ENCODE measurements at regions not wholly inside any gene's neighbourhood (a gene's known extent, or its start where the extent isn't known, plus 50 kb on each side); places are given as distances from the start of the nearest gene placed in this dataset.

- Histone ChIP-seq H3K27me3 (ENCODE audit: low read depth, low read length) (no peaks in the 10 kb centered on the region), H3K36me3 (ENCODE audit: control insufficient read depth in 1 of 2, insufficient read depth in 2 of 2, low read length in 2 of 2) (no peaks in the 10 kb centered on the region), H3K27ac (ENCODE audit: low read length) (no peak overlapping the region), H3K4me1 (ENCODE audit: control insufficient read depth in 1 of 2, insufficient read depth in 2 of 2, low read length in 2 of 2) (no peaks in the 10 kb centered on the region), H3K4me3 (ENCODE audit: low read depth in 1 of 2, low read length in 2 of 2) (no peak overlapping the region), H3K9me3 (ENCODE audit: control insufficient read depth in 1 of 2, low read length in 2 of 2) (no peaks in the 10 kb centered on the region)
Observed at GRCh38 chr2:14363976-14364375, 268.5 kb upstream of the LRATD1 start.

GRCh38 chr2:14364471-14364870 is 268.0 kb upstream of the LRATD1 start:
- Histone ChIP-seq H3K27me3 (ENCODE audit: low read depth, low read length) (no peaks in the 10 kb centered on the region), H3K4me1 (ENCODE audit: control insufficient read depth in 1 of 2, insufficient read depth in 2 of 2, low read length in 2 of 2) (no peaks in the 10 kb centered on the region), H3K4me3 (ENCODE audit: low read depth in 1 of 2, low read length in 2 of 2) (no peak overlapping the region), H3K27ac (ENCODE audit: low read length) (no peak overlapping the region), H3K36me3 (ENCODE audit: control insufficient read depth in 1 of 2, insufficient read depth in 2 of 2, low read length in 2 of 2) (no peaks in the 10 kb centered on the region), H3K9me3 (ENCODE audit: control insufficient read depth in 1 of 2, low read length in 2 of 2) (no peaks in the 10 kb centered on the region)

- no peaks in the 10 kb centered on the region for H3K4me1 ChIP-seq (ENCODE audit: control insufficient read depth in 1 of 2, insufficient read depth in 2 of 2, low read length in 2 of 2)
- H3K27ac ChIP-seq (ENCODE audit: low read length) = no peak overlapping the region
- H3K4me3 ChIP-seq (ENCODE audit: low read depth in 1 of 2, low read length in 2 of 2) = no peak overlapping the region
- no peaks in the 10 kb centered on the region for H3K36me3 ChIP-seq (ENCODE audit: control insufficient read depth in 1 of 2, insufficient read depth in 2 of 2, low read length in 2 of 2)
- no peaks in the 10 kb centered on the region for H3K27me3 ChIP-seq (ENCODE audit: low read depth, low read length)
- H3K9me3 ChIP-seq (ENCODE audit: control insufficient read depth in 1 of 2, low read length in 2 of 2) = no peaks in the 10 kb centered on the region
Observed at GRCh38 chr2:14385043-14385442, 247.5 kb upstream of the LRATD1 start.

GRCh38 chr2:14387332-14387731 is 245.2 kb upstream of the LRATD1 start:
- no peak overlapping the region for H3K27ac ChIP-seq (ENCODE audit: low read length)
- no peaks in the 10 kb centered on the region for H3K36me3 ChIP-seq (ENCODE audit: control insufficient read depth in 1 of 2, insufficient read depth in 2 of 2, low read length in 2 of 2)
- H3K27me3 ChIP-seq (ENCODE audit: low read depth, low read length) = no peaks in the 10 kb centered on the region
- no peak overlapping the region for H3K4me3 ChIP-seq (ENCODE audit: low read depth in 1 of 2, low read length in 2 of 2)
- H3K4me1 ChIP-seq (ENCODE audit: control insufficient read depth in 1 of 2, insufficient read depth in 2 of 2, low read length in 2 of 2) = no peaks in the 10 kb centered on the region
- H3K9me3 ChIP-seq (ENCODE audit: control insufficient read depth in 1 of 2, low read length in 2 of 2) = no peaks in the 10 kb centered on the region

- no peak overlapping the region for H3K4me3 ChIP-seq (ENCODE audit: low read depth in 1 of 2, low read length in 2 of 2)
- no peak overlapping the region for H3K27ac ChIP-seq (ENCODE audit: low read length)
- no peaks in the 10 kb centered on the region for H3K4me1 ChIP-seq (ENCODE audit: control insufficient read depth in 1 of 2, insufficient read depth in 2 of 2, low read length in 2 of 2)
- H3K27me3 ChIP-seq (ENCODE audit: low read depth, low read length) = no peaks in the 10 kb centered on the region
- H3K36me3 ChIP-seq (ENCODE audit: control insufficient read depth in 1 of 2, insufficient read depth in 2 of 2, low read length in 2 of 2) = no peaks in the 10 kb centered on the region
- no peaks in the 10 kb centered on the region for H3K9me3 ChIP-seq (ENCODE audit: control insufficient read depth in 1 of 2, low read length in 2 of 2)
Observed at GRCh38 chr2:14388724-14389123, 243.8 kb upstream of the LRATD1 start.

GRCh38 chr2:14396533-14397083 is 235.9 kb upstream of the LRATD1 start:
- H3K36me3 ChIP-seq (ENCODE audit: control insufficient read depth in 1 of 2, insufficient read depth in 2 of 2, low read length in 2 of 2) = no peaks in the 10 kb centered on the region
- no peaks in the 10 kb centered on the region for H3K27me3 ChIP-seq (ENCODE audit: low read depth, low read length)
- no peaks in the 10 kb centered on the region for H3K9me3 ChIP-seq (ENCODE audit: control insufficient read depth in 1 of 2, low read length in 2 of 2)
- no peak overlapping the region for H3K27ac ChIP-seq (ENCODE audit: low read length)
- H3K4me3 ChIP-seq (ENCODE audit: low read depth in 1 of 2, low read length in 2 of 2) = no peak overlapping the region
- no peaks in the 10 kb centered on the region for H3K4me1 ChIP-seq (ENCODE audit: control insufficient read depth in 1 of 2, insufficient read depth in 2 of 2, low read length in 2 of 2)

GRCh38 chr2:14398641-14399040 is 233.9 kb upstream of the LRATD1 start:
- Histone ChIP-seq H3K27me3 (ENCODE audit: low read depth, low read length) (no peaks in the 10 kb centered on the region), H3K9me3 (ENCODE audit: control insufficient read depth in 1 of 2, low read length in 2 of 2) (no peaks in the 10 kb centered on the region), H3K4me3 (ENCODE audit: low read depth in 1 of 2, low read length in 2 of 2) (no peak overlapping the region), H3K4me1 (ENCODE audit: control insufficient read depth in 1 of 2, insufficient read depth in 2 of 2, low read length in 2 of 2) (no peaks in the 10 kb centered on the region), H3K27ac (ENCODE audit: low read length) (no peak overlapping the region), H3K36me3 (ENCODE audit: control insufficient read depth in 1 of 2, insufficient read depth in 2 of 2, low read length in 2 of 2) (no peaks in the 10 kb centered on the region)

- Histone ChIP-seq H3K27me3 (ENCODE audit: low read depth, low read length) (no peaks in the 10 kb centered on the region), H3K9me3 (ENCODE audit: control insufficient read depth in 1 of 2, low read length in 2 of 2) (no peaks in the 10 kb centered on the region), H3K36me3 (ENCODE audit: control insufficient read depth in 1 of 2, insufficient read depth in 2 of 2, low read length in 2 of 2) (no peaks in the 10 kb centered on the region), H3K27ac (ENCODE audit: low read length) (no peak overlapping the region), H3K4me3 (ENCODE audit: low read depth in 1 of 2, low read length in 2 of 2) (no peak overlapping the region), H3K4me1 (ENCODE audit: control insufficient read depth in 1 of 2, insufficient read depth in 2 of 2, low read length in 2 of 2) (no peaks in the 10 kb centered on the region)
Observed at GRCh38 chr2:14401873-14402272, 230.6 kb upstream of the LRATD1 start.

GRCh38 chr2:14408695-14409094 is 223.8 kb upstream of the LRATD1 start:
- Histone ChIP-seq H3K9me3 (ENCODE audit: control insufficient read depth in 1 of 2, low read length in 2 of 2) (peaks cover 0 to 3% of the 10 kb centered on the region in 2 donors), H3K27me3 (ENCODE audit: low read depth, low read length) (no peaks in the 10 kb centered on the region), H3K4me1 (ENCODE audit: control insufficient read depth in 1 of 2, insufficient read depth in 2 of 2, low read length in 2 of 2) (no peaks in the 10 kb centered on the region), H3K36me3 (ENCODE audit: control insufficient read depth in 1 of 2, insufficient read depth in 2 of 2, low read length in 2 of 2) (no peaks in the 10 kb centered on the region), H3K4me3 (ENCODE audit: low read depth in 1 of 2, low read length in 2 of 2) (no peak overlapping the region), H3K27ac (ENCODE audit: low read length) (no peak overlapping the region)

GRCh38 chr2:14417551-14417950 is 215.0 kb upstream of the LRATD1 start:
- Histone ChIP-seq H3K36me3 (ENCODE audit: control insufficient read depth in 1 of 2, insufficient read depth in 2 of 2, low read length in 2 of 2) (no peaks in the 10 kb centered on the region), H3K4me3 (ENCODE audit: low read depth in 1 of 2, low read length in 2 of 2) (no peak overlapping the region), H3K27me3 (ENCODE audit: low read depth, low read length) (no peaks in the 10 kb centered on the region), H3K4me1 (ENCODE audit: control insufficient read depth in 1 of 2, insufficient read depth in 2 of 2, low read length in 2 of 2) (no peaks in the 10 kb centered on the region), H3K27ac (ENCODE audit: low read length) (no peak overlapping the region), H3K9me3 (ENCODE audit: control insufficient read depth in 1 of 2, low read length in 2 of 2) (peaks cover 0 to 3% of the 10 kb centered on the region in 2 donors)

GRCh38 chr2:14418115-14418514 is 214.4 kb upstream of the LRATD1 start:
- Histone ChIP-seq H3K27me3 (ENCODE audit: low read depth, low read length) (no peaks in the 10 kb centered on the region), H3K9me3 (ENCODE audit: control insufficient read depth in 1 of 2, low read length in 2 of 2) (no peaks in the 10 kb centered on the region), H3K4me3 (ENCODE audit: low read depth in 1 of 2, low read length in 2 of 2) (no peak overlapping the region), H3K4me1 (ENCODE audit: control insufficient read depth in 1 of 2, insufficient read depth in 2 of 2, low read length in 2 of 2) (no peaks in the 10 kb centered on the region), H3K36me3 (ENCODE audit: control insufficient read depth in 1 of 2, insufficient read depth in 2 of 2, low read length in 2 of 2) (no peaks in the 10 kb centered on the region), H3K27ac (ENCODE audit: low read length) (no peak overlapping the region)

GRCh38 chr2:14420851-14421250 is 211.7 kb upstream of the LRATD1 start:
- no peak overlapping the region for H3K4me3 ChIP-seq (ENCODE audit: low read depth in 1 of 2, low read length in 2 of 2)
- H3K4me1 ChIP-seq (ENCODE audit: control insufficient read depth in 1 of 2, insufficient read depth in 2 of 2, low read length in 2 of 2) = no peaks in the 10 kb centered on the region
- H3K27me3 ChIP-seq (ENCODE audit: low read depth, low read length) = no peaks in the 10 kb centered on the region
- H3K27ac ChIP-seq (ENCODE audit: low read length) = no peak overlapping the region
- no peaks in the 10 kb centered on the region for H3K36me3 ChIP-seq (ENCODE audit: control insufficient read depth in 1 of 2, insufficient read depth in 2 of 2, low read length in 2 of 2)
- no peaks in the 10 kb centered on the region for H3K9me3 ChIP-seq (ENCODE audit: control insufficient read depth in 1 of 2, low read length in 2 of 2)

Data from muscle layer of duodenum (tissue), 2 donors.